HG03571 (cell line): ENCODE measurements at regions not wholly inside any gene's neighbourhood (a gene's known extent, or its start where the extent isn't known, plus 50 kb on each side); places are given as distances from the start of the nearest gene placed in this dataset.

Experiments
- ATAC-seq: cut with Tn5 transposase; IDR thresholded peaks from one replicate; pipeline ENCODE4 v1.9.1; 2021; ENCODE audit not compliant: unreplicated experiment

DNA sequence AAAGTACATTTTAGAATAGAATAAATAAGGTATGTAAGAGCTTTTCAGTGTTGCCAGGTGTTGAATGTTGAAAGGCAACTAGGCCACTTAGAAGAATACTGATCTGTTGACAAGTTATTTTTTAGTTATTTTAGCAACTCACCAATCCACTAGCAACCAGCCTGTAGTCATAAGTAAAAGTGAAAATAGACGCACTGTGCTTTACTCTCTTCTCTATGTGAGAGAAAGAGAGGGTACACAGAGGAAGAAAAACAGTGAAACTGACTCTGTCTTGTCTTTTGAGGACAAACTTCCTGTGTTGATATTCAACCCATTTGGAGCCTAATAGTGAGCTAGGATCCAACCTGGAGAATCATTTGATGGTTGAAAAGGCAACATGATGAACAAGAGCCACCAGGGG is 327.1 kb upstream of the GOLIM4 start:
- no peak for ATAC-seq

GRCh38 chr3:168419091-168419490 is 323.4 kb upstream of the GOLIM4 start:
- no peak for ATAC-seq

- no peak for ATAC-seq
Measured at GRCh38 chr3:168417016-168417415, 321.3 kb upstream of the GOLIM4 start.

DNA sequence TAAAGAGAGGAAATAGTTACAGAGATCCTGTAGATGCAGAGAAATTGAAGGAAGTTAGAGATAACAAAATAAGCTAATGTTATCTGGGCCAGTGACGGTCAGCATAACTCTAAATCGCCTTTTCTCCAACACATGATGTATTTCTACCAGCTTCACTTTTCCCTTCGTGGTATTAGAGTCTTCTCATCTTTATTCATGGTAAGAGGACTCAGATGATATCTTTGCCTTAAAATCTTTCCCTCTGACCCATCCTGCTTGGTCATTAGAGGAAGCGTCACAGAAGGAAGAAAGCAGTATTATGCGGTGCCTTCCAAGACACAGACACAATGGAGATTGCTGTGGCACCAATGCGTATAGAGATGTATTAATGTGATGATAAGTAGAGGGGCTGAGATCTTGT is 320.7 kb upstream of the GOLIM4 start:
- no peak for ATAC-seq

GRCh38 chr3:168414149-168414548 is 318.4 kb upstream of the GOLIM4 start:
- no peak for ATAC-seq

DNA sequence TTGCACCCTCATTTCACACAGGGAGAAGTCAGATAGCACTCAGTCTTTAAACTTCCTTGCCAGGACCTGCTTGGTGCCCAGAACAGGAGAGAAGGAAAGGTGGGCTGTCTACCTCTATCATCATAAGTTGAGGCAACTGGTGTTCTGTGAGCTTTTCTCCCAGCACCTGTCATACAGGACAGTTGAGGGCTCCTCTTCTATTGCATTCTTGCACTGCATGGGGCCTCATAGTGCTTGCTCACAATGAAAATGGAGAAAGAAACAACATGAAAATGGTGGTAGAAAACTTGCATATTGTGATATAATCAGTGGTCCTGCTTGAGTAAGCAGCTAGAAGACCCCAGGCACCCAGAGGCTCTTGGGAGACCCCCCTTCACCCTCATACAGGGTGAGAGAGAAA is 311.7 kb upstream of the GOLIM4 start:
- no peak for ATAC-seq

GRCh38 chr3:168405288-168405687 is 309.6 kb upstream of the GOLIM4 start:
- ATAC-seq = no peak

DNA sequence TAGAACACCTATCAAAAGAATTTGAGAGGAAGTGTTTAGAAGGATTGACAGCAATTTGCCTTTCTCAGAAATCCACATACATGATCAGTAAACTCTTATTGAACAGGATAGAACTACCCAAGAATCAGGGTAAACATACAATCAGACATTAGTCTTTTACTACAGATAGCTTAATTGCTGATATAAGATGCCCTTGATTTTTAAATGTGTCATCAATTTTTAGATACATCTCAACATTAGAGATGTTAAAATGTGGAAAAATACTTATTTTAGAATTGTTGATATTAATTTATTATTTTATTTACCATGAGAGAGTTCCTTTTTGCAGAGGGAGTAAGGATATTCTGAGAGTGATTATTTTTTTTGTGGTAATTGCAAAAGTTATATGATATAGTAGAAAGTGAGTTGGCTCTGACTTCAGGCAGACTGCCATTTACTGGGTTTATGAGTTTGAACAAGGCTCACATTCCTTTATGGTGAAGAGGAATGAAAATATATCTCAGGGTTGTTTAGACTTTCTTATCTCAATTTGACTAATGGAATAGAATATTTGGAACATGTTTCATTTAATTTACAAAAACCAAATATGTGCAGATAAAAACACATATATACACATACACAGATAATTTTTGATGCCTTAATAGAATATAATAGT is 302.8 kb upstream of the GOLIM4 start:
- ATAC-seq = no peak

DNA sequence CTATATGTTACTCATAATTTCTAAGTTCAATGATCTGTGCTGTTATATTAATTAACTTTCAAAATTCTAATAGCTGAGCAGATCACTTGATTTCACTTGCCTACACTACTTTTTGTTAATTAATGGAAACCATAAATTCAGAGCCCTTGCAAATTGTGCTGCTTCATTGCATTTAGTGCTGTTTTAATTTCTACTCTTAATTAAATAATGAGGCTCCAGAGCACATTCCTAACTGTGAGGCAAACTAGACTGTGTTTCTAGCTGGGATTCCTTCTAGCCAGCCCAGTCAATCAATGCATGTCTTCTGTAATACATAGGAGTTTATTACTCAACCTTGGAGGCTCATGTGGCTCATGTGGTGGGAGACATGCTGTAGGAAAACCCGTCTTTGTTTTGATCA is 301.1 kb upstream of the GOLIM4 start:
- ATAC-seq = no peak

- ATAC-seq = no peak
Measured at GRCh38 chr3:168395551-168395950, 299.8 kb upstream of the GOLIM4 start.

GRCh38 chr3:168394439-168394838 is 298.7 kb upstream of the GOLIM4 start:
- no peak for ATAC-seq

- no peak for ATAC-seq
Measured at GRCh38 chr3:168386301-168386700, 290.6 kb upstream of the GOLIM4 start.

DNA sequence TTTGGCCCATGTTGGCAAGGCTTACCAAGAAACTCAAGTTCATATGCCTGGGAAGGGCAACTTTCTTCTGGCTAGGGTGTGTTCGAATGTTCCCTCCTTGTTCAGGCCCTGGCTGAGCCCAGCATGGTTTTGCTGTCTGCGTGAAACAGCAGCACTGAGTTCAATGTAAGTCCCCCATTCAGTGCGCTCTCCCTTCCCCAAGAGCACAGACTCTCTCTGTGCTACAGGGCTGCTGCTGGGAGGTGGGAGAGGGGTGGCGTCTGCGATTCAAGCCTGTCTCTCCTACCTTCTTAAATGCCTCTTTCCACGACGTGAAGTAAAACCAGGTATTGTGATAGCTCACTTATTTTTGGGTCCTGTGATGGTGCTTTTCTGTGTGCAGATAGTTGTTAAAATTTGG is 289.3 kb upstream of the GOLIM4 start:
- no peak for ATAC-seq

GRCh38 chr3:168383573-168383972 is 287.8 kb upstream of the GOLIM4 start:
- ATAC-seq = no peak

DNA sequence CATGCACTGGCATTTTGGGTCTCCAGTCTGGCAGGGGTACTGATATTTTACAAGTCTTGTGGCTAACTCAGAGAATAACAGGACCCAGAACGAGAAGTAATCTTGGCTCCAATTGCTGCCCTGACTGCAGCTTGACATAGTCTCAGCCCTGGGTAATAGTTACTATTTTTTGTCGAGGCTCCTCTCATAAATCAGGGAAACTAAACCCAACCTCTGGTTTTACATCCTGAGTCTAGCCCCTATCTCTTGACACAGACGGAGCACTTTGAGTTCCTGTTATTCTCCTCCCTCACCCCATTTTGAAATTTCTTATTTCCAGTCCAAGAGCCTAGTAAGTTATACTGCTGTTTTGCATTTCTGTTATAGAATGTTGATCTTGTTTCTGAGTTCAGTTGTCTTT is 276.1 kb upstream of the GOLIM4 start:
- ATAC-seq = no peak

DNA sequence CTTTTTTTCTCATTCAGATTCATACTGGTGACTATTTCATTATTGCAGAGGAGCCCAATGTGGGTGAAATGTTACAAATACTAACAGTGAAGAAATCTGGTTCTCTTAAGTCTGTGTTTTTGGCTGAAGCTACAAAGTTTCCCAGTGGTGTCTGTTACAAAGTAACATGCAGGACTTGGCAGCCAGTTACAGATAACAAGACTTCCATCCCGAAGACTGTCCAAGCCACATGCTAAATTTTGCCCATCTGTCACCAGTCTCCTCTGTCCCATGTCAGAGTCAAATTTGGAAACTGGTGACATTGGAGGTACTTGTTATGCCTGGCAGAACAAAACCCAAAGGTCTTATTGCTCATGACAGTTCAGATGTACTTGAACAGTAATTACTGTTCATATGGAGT is 269.2 kb upstream of the GOLIM4 start:
- ATAC-seq = no peak

- no peak for ATAC-seq
Measured at GRCh38 chr3:168362661-168363247, 267.0 kb upstream of the GOLIM4 start.

DNA sequence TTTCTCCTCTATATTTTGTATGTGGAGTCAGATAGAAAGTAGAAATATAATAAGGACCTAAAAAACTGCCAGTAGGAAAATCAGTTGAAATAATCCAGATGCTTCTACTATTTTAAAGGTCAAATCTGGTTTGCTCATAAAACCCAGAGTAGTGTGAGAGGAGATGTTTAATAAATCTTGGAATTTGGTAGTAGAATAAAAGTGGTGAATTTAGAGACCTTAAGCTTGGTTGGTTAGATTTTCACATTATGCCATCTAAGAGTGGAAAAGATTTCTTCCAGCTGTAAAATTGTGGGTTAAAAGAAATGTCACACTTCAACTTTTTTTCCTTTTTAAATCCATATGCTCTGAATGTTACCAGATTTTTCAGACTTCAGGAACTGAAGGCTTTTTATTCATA is 266.4 kb upstream of the GOLIM4 start:
- no peak for ATAC-seq

DNA sequence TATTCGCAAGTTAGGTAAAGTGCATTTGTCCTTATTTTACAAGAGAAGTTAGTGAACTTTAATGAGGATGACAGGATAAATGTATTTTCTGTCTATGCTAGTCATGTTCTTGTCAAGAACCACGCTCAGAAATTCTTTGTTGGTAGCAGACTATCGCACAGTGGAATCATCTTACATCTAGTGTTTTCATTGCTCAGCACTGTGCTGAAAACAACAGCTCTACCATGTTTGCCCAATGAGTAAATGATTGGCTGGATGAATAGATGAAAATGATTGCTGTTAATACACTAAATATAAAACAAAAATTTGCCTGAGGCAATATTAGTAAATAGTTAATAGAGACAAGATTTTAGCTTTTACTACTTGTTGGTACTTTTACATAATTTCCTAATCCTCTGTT is 265.3 kb upstream of the GOLIM4 start:
- no peak for ATAC-seq

DNA sequence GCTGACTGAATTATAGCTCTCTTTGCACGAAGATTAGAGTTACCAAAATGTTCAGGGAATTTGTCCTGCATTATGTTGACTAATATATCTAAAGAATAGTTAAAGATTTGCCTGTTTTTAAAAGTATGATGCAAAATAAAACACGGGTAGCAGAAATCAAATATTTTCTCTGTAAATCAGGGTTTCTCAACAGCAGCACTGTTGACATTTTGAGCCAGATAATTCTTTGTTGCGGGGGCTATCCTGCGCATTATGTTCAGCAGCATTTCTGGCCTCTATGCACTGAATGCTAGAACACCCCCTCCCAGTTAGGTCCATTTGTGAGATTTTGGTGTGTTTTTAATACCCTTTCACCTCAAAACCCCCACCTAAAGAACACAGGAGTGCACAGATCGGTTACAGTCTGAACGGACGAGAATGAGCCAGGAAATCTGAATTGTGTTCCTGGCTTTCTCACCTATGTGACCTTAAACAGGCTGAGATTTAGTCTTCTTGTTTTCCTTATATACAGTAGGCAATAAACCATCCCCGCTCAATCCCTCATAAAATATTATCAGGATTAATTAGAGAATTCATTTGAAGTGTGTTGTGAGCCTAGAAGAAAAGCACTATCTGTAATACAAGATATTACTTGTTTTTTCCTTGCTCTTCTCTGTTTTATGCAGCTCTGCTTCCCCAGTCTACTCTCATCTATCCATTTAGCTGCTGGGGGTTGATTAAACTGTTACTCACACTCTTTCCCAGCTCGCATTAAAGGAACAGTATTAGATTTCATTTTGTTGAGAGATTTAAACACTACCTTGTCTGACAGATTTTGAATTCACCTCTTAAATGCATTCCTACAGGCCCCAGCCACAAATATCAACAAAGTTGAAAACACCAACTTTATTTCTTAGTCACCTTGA is 247.5 kb upstream of the GOLIM4 start:
- ATAC-seq = no peak

DNA sequence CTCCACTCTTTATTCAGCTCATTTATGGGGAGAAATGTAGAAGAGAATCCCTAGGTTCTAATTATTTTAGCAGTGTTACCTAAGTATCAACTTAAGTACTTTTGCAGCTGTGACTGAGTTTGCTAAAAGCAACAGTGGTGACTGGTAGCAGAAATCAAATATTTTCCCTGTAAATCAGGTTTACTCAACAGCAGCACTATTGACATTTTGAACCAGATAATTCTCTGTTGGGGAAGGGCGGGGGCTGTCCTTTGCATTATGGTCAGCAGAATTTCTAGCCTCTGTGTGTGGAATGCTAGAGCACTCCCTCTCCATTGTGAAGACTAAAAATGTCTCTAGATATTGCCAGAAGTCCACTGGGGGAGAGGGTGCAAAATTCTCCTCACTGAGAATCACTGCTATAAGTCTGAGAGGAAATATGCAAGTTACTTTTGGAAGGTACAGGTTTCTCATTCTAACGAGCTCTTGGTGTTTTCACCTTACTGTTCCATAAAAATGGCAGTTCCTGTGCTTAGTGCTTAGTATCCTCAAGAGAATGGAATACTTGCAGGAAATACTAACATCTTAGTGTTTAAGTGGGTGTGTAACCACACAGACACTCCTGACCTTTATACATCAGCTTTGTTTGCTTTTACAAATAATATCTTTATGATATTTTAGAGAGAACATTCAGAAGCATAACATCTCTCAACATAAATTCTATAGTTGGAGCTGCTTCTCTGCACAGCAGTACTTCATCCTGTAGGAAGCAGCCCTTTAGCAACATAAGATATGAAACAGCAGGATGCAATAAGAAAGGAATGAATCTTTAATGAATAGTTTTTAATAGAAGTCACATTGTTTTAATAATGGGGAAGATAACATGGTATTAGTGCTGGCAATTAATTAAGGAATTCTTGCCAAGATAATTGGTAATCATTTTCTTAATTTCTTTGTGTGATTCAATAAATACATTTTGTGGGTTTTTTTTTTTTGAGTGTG is 246.5 kb upstream of the GOLIM4 start:
- ATAC-seq = no peak
